KG1 (cell line): ENCODE measurements at regions not wholly inside any gene's neighbourhood (a gene's known extent, or its start where the extent isn't known, plus 50 kb on each side); places are given as distances from the start of the nearest gene placed in this dataset.

Experiments used
- DNase-seq: peaks from one replicate; lab custom pipeline; 2025; lab: John Stamatoyannopoulos, UW

DNA sequence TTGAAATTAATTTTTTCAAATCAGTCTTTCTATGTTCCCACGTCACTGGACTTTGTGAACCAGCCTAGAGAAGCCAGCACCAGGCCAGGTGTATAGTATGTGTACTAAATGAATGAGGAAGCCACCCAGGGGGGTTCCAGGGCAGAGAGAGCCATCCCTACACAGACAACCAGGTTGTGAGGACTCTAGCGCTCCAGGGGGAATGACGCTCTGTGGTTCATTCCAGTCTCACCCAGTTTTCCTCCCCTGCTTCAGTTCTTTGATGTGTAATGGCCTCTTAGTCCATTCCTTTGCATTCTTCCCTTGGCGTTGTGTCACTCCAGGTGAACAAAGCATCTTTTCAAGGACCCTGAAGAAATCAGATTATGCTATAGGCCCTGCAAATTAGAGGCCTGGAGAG lies 330.6 kb downstream of the NSG2 start:
- DNase-seq = no peak

DNA sequence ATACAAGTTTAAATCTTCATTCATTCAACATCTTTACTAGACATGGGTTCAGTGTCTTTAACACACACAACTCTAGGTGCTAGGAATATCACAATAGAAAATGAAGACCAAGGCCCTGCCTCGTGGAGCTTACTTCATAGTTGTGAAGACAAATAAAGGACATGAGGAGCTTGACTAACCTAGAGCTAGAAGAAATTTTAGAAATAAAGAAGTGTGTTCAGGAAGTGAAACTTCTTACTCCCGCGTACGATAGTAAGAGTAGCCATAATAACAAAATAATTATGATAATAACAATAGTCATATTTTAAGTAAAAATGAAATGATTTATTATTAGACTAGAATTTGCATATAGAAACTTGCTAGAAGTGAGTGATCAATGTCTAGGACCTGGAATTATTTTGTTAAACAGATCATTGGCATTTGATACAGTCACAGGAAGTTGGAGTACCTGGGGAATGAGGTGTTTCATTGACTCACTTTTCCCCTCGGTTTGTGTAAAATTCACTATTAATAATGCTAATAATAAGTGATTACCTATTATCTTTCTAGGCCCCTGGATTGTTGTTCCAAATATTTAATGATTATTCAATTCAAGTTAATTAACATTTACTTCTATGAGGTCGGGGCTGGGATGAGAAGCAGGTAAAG lies 331.3 kb downstream of the NSG2 start:
- no peak for DNase-seq

DNA sequence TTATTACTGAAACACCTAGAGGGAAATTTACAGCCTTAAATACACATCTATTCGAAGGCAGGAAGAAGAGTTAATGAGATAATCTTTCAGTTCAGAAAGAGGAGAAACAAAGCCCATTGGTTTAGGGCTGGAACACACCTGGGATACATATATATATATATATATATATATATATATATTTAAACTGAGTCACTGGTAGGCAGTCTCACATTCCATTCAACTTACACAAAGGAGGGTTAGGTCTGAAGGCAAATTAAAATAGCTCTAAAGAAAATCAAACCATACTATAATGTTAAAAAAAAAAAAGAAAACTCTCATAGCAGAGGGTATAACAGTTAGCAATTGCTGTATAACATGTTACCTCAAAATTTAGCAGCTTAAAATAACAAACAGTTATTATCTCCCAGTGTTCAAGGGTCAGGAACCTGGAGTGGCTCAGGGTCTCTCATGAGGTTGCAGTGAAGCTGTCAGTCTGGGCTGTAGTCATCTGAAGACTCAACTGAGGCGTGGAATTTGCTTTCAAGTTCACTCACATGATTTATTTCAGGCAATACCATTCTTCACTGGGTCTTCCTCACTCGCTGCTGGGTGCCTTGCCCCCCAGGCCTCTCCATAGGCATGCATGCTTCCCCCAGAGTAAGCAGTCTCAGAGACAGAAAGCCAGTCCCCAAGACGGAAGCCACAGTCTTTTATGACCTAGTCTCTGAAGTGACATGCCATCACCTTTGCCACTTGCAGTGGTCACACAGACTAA lies 332.8 kb downstream of the NSG2 start:
- DNase-seq = no peak

DNA sequence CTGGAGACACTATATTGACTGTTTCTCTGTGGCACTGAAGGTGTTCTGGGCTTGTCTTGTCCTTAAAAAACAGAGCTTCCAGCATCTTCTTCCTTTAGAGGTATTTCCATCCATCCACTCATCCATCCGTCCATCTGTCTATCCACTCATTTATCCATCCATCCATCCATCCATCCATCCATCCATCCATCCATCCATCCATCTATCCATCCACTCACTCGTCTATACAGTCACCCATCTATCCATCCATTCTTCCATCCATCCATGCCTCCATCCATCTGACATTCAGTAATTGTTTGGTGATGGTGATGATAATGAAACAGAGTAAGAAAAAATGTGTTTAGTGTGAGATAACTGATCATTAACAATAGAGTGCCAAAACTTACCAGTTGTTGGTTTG lies 334.8 kb downstream of the NSG2 start:
- DNase-seq = no peak

DNA sequence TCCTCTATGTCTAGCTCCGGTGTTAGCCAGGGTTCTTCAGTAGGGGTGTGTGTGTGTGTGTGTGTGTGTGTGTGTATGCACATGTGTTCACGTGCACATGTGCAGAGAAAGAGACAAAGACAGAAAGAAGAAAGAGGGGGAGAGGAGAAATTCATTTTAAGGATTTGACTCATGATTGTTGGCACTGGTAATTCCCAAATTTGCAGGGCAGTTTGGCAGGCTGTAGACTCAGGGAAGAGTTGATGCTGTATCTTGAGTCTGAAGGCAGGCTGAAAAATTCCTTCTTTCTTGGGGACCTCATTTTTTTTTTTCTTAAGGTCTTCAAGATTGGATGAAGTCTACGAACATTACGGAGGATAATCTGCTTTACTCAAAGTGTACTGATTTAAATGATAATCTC lies 335.7 kb downstream of the NSG2 start:
- no peak for DNase-seq

DNA sequence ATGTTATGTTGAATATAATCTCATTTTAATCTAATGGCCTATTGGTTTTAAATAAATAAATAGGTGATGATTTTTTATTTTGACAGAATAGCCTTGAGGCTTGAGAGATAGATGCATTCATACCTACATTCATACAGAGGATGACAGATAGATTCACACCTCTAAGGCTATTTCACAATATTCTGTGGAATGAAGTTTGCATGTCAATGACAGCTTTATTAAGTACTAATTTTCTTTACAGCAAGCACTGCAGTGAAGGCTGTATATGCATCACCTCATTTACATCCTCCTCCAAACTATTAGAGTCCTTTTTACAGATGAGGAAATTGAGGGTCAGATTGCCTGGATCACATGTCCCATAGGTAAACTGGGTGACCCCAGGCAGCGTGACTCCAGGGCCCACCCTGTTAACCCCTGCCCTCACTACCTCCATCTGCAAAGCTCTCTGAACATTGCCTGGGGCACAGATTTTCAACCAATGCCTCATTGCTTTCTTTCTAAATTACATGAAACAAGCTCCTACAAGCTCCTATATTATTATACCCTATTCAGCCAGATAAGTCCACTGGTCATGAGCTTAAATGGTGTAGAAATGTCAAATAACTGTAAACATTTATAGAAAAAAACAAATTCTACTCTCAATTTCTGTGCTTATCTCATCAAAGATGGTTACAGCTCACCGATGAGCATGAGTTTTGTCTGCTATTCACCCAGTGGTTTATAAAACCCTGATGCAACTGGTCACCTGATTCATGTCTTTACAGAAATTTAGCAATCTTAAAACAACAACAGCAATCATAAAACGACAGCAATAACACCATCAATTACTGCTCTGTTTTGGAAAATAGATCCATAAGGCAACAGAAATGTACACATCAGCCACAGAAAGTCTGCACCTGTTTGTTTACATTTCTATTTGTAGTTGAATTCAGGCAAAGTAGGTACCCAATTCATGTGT lies 338.0 kb downstream of the NSG2 start:
- DNase-seq = no peak

DNA sequence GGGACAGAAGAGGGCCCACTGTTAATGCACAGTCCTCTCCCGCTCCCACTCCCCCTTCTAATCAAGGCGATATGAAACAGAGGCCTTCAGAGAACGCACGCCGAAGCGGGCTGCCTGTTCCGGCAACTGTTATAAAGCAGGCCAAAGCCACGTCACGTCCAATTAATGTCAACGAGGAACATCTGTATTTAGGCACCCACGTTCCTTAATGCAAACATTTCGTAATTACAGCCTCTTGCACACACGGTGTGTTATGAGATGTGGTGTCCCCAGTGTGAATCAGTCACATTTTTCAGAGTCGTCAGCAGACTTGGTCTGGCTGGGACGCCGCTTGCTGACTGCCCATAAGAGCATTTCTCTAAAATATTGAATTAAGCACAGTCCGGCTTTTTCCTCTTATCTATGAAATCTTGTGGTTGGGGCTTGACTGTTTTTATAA lies 339.0 kb downstream of the NSG2 start:
- DNase-seq = no peak

DNA sequence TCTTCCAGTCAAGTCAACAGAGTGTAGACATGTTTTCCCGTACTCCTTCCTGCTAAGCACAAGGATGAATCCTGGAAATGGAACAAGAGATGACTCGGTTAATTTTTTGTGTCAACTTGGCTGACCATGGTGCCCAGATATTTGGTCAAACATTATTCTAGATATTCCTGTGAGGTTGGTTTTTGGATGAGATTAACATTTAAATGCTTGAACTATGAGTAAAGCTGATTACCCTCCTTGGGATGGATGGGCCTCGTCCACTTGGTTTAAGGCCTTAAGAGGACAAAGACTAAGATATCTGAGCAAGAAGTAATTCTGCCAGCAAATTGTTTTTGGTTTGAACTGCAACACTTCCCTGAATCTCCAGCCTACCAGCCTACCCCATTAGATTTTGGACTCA lies 338.1 kb upstream of the MSX2 start:
- no peak for DNase-seq

DNA sequence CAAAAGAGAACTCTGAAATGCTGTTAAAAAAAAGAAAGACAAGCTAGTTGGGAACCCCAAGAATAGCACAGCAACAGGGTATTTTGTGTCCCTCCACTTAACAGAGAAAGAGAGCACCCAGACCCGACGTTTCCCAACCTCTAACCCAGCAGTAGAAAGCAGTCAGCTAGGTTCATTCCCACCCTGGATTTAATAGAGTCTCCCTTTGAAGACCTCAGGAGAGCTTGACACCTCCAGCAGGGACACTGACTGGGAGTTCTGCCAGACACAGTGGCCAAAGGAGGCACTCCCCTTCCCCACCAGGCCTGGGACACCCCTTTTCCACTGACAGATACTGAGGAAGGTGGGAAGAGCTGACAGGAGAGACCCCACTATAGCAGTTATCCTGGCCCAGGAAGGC lies 337.5 kb upstream of the MSX2 start:
- DNase-seq = no peak

DNA sequence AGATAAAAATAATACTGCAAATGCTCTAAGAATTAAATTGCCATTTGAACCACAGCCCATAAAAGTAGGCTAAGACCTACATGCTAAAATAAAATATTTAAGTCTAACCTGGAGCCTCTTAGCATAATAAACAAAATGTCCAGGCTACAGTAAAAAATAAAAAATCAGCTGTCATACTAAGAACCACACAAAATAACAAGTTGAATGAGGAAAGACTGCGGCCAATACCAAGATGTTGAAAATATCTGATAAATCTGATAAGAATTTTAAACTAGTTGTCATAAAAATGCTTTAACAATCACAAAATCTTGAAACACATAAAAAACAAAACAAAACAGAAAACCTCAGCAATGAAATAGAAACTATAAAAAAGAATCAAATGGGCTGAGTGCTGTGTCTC lies 336.9 kb upstream of the MSX2 start:
- no peak for DNase-seq

DNA sequence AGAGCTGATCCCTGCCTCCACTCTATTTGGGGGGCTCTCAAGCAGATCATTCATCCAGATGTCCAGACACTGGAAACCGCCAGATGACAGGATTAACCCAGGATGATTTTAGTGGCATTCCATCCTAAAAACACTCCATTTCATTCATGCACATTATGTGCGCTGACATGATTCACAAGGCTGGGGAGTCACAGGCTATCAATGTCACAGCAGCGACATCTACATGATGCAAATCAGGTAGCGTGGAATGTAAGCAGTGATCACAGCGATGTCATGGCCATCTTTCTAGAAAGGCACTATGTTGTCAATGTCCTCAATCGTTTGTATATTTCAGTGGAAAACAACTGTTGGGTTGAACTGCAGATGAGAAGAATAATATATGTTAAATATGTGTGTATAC lies 331.5 kb upstream of the MSX2 start:
- DNase-seq = no peak

DNA sequence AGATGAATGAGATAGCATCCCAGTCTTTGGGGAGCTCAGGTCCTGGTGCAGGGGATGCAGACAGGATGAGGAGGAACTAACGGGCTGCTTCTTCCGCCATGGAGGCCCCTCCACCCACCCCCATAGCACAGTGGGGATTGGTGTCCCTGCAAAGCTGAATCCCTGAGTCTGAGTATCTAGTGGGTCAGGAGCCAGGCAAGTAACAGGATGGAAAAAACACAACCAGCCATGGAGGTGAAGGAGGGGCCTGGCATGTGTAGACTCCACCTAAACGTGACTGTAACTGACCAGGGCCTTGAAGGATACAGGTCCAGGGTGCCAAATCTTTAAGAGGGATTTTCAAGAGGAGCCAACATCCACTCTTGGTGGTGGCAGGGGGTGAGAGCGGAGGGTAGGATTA lies 327.8 kb upstream of the MSX2 start:
- no peak for DNase-seq

DNA sequence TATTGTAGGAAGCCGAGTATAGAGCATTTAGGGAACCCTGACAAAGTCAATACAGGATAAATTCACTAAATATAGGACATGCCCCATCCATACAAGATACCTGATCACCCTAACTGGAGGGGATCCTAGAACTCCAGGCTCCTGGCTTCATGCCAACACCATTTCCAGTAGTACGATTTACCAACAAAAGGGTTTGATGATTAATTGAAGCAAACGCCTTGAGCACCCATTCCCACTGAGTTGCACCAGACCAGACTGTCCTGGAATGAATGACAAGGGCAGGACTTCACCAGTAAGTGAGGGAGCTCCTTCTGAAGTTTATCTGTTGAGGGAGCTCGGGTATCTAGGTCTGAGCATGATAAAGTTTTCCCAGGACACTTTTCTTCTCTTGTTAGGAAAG lies 327.2 kb upstream of the MSX2 start:
- no peak for DNase-seq

DNA sequence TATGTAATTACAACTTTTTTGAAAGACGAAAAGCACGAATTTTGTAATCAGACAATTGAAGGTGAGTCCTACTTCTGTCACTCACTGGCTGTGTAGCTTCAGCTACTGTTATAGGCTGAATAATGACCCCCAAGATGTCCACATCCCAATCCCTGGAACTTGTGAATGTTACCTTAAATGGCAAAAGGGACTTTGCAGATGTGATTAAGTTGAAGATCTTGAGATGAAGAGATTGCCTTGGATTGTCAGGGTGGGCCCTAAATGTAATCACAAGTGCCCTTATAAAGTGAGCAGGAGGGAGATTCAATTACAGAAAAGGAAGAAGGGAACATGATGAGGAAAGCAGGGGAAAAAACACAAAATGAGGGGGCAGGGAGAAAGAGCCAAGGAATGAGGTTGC lies 326.2 kb upstream of the MSX2 start:
- no peak for DNase-seq

DNA sequence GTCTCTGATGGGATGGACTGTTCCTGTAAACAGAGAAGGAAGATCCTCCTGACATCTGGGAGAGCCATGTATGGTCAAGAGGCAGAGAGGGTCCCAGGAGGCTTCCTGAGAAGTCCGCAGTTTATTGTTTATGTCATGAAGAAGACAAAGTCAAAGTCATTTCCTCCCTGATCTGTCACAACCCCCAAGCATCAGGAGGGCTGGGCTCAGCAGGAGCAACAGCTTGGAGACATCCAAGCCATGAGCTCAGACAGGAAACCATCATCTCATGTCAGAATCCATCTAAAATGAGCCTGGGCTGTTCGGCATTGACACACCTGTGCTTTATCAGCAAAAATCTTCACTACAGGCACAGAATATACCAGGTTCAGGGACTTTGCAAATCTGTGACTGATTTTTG lies 325.0 kb upstream of the MSX2 start:
- no peak for DNase-seq

DNA sequence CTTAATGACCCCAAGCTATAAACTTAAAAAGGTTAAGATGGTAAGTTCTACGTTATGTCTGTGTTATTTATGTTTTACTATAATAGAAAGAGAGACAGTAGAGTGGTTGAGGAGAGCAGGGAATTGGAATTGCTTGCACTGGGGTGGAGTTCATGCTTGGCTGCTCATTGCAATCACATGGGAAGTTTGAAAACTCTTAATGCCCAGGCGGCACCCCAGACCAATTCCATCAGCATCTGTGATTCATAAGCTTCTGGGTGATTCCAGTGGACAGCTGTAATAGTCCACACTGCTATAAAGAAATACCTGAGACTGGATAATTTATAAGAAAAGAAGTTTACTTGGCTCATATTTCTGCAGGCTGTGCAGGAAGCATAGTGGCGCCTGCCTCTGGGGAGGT lies 323.9 kb upstream of the MSX2 start:
- DNase-seq = no peak

DNA sequence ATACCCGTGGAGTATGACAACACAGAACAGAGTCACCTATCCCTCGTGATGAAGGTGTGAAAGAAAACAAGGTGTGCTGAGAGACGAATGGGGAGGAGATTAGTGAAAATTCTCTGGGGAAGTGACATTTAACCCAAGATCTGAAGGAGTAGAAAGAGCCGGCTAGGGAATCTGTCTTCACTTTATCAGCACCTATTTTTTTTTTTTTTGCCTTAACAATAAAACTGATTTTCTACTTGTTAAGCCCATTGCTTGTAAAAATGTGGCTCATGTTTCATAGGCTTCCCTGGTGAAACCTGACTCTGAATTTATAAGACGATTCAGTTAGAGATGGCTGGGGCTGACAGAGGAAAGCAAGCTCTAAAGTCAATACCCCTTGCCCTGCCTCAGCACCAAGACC lies 322.6 kb upstream of the MSX2 start:
- no peak for DNase-seq

DNA sequence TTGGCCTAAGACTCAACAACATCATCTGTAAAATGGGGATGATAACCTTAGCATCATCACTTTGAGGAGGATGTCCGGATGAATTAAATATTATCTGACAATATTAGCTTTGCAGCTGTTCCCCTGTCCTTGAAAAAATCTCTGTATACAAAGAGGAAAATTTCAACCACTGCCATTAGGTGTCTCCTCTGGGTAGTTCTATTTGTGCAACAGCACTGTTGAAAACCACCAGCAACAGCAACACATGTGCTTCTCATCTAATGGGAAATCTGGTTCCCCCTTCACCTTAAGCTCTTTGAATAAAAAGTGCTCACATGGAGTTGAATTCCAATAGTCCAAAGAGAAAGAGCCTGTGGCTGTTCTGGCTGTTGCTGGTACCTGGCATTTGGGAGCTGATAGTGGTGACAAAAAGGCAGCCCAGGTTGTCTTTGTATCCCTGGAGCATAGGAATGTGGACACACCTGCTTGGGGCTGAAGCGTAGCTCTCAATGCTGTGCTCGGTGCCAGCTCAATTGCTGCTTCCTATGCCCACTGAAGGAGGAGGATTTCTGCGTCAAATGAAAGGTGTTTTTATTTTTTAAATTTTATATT lies 322.1 kb upstream of the MSX2 start:
- DNase-seq = no peak

DNA sequence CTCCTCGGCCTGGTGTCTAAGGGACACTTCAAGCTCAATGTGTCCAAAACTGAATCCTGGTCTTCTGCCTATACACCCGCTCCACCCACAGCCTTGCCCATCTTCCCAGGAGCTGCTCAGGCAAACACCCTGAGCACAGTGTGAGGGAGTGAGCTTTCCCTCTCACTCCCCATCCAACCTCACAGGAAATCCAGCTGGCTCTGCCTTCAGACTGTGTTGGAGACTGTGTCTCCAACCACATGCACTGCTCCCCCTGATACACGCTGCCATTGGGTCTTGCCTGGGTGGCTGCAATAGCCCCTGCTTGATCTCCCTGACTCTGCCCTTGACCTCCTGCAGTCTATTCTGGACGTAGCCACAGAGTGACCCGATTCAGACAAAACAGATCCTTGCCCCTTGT lies 319.5 kb upstream of the MSX2 start:
- DNase-seq = no peak

DNA sequence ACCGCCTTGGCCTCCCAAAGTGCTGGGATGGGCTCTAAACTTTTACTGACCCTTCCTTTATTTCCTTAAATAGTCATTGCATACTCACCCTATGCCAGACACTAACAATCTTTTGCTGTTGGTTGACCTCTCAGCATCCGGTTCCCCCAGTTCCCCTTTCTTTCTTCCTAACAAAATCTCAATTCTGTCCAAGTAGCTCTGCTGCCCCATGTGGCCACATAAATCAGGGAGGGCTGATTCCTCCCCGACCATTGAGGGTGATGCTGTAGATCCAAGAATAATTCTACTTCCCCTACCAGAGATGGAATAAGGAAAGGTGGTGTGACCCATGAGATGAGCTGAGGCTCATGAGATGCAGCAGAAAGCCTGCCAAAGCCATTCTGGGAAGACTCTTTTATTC lies 315.3 kb upstream of the MSX2 start:
- no peak for DNase-seq

DNA sequence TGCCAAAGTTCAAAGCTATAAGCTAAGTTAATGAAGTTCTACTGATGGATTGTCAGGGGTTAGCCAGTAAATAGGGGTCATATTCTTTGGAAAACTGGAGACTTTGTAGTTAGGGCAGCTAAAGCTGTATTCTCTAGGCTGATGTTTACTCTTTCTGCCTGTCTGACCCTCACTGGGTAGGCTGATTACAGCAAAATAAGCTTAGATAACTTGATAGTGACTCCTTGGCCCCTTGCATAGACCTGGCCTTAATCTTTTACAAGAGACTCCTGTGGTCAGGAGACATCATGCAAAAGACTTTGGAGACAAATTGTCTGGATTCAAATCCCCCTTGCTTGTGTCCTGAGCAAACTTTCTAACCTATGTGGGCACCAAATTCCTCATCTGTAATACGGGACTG lies 314.4 kb upstream of the MSX2 start:
- no peak for DNase-seq

DNA sequence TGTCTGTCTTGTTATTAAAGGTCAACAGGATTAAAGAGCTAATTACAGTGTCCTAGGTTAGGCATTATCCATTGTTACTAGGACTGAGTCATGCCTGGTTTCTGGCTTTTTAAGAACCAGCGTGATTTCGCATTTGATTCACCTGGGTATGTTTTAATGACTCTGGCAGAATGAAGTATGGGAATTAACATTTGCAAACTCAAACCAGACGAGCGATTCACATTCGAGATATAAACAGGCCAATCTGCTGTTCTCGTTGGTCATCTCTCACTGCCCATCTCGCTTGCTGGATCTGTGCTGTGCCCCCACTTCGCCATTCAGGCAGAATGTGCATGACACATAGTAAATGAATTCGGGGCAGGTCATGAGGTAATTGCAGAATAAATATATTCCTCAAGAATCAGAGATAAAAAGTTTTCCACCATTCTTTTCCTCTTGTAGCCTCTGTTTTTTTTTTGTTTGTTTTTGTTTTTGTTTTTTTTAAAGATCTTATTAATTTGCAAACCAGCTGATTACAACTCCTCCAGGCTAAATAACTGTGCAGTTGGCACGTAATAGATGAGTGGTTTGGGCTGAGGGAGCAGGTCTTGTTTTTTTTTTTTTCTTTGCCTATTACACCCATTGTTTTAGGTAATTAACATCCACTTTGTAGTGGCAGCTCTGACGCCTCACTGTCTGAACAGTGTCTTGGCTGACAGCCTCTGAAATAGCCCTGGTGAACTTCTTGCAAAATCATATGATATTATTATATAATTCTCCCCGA lies 313.5 kb upstream of the MSX2 start:
- DNase-seq = no peak
